Ishikawa (cell line): ENCODE measurements at regions not wholly inside any gene's neighbourhood (a gene's known extent, or its start where the extent isn't known, plus 50 kb on each side); places are given as distances from the start of the nearest gene placed in this dataset.

Source experiments
- CEBPB ChIP-seq: IDR thresholded peaks from 2 replicates; pipeline ENCODE4 v1.6.1; 2012
- CREB1 ChIP-seq: IDR thresholded peaks from 2 replicates; pipeline ENCODE4 v1.6.1; 2012; ENCODE audit warnings: low read depth
- EGR1 ChIP-seq: IDR thresholded peaks from 2 replicates; pipeline ENCODE4 v1.6.1; 2012
- EP300 ChIP-seq: IDR thresholded peaks from 2 replicates; pipeline ENCODE4 v1.6.1; 2012; ENCODE audit warnings: borderline replicate concordance
- FOXM1 ChIP-seq: IDR thresholded peaks from 2 replicates; pipeline ENCODE4 v1.6.1; 2012; ENCODE audit warnings: low read depth, borderline replicate concordance
- MAX ChIP-seq: IDR thresholded peaks from 2 replicates; pipeline ENCODE4 v1.6.1; 2012
- NFIC ChIP-seq: IDR thresholded peaks from 2 replicates; pipeline ENCODE4 v1.6.1; 2012
- RAD21 ChIP-seq: IDR thresholded peaks from 2 replicates; pipeline ENCODE4 v1.6.1; 2012; ENCODE audit warnings: low read depth
- REST ChIP-seq: IDR thresholded peaks from 2 replicates; pipeline ENCODE4 v1.6.1; 2012; ENCODE audit warnings: low read depth, mild to moderate bottlenecking
- TAF1 ChIP-seq: IDR thresholded peaks from 2 replicates; pipeline ENCODE4 v1.6.1; 2012; ENCODE audit warnings: low read depth, mild to moderate bottlenecking
- TCF12 ChIP-seq: IDR thresholded peaks from 2 replicates; pipeline ENCODE4 v1.6.1; 2012; ENCODE audit warnings: low read depth
- TEAD4 ChIP-seq: IDR thresholded peaks from 2 replicates; pipeline ENCODE4 v1.6.1; 2012
- USF1 ChIP-seq: IDR thresholded peaks from 2 replicates; pipeline ENCODE4 v1.6.1; 2012
- YY1 ChIP-seq: IDR thresholded peaks from 2 replicates; pipeline ENCODE4 v1.6.1; 2012; ENCODE audit warnings: low read depth
- ZBTB7A ChIP-seq: IDR thresholded peaks from 2 replicates; pipeline ENCODE4 v1.6.1; 2012; ENCODE audit warnings: low read depth

- TF ChIP-seq EP300, result no peak
- no peak for TF ChIP-seq YY1
These were observed 1049.6 kb downstream of the STIM2 start for GRCh38 chr4:27910227-27910626.

- TF ChIP-seq ZBTB7A (no peak), TEAD4 (no peak), EGR1 (no peak), FOXM1 (no peak), RAD21 (no peak), YY1 (no peak), CREB1 (no peak), TAF1 (no peak), TCF12 (no peak), EP300 (no peak), NFIC (no peak), MAX (no peak), REST (no peak)
These were observed 1050.4 kb downstream of the STIM2 start for GRCh38 chr4:27911047-27911446.

GRCh38 chr4:27913738-27914137 is 1053.1 kb downstream of the STIM2 start:
- TF ChIP-seq REST (no peak), NFIC (no peak), RAD21 (no peak), CREB1 (no peak)

- TF ChIP-seq TCF12, result no peak
- no peak for TF ChIP-seq TEAD4
- no peak for TF ChIP-seq FOXM1
- no peak for TF ChIP-seq USF1
- no peak for TF ChIP-seq NFIC
- TF ChIP-seq EGR1, result no peak
- TF ChIP-seq CEBPB, result no peak
- no peak for TF ChIP-seq YY1
- no peak for TF ChIP-seq RAD21
- TF ChIP-seq REST, result no peak
- no peak for TF ChIP-seq MAX
- TF ChIP-seq CREB1, result no peak
- TF ChIP-seq ZBTB7A, result no peak
- TF ChIP-seq EP300, result no peak
- TF ChIP-seq TAF1, result no peak
These were observed 1055.2 kb downstream of the STIM2 start for GRCh38 chr4:27915822-27916221.

GRCh38 chr4:27916452-27917184 is 1056.0 kb downstream of the STIM2 start:
- no peak for TF ChIP-seq TCF12
- no peak for TF ChIP-seq TEAD4

- no peak for TF ChIP-seq CREB1
These were observed 1056.7 kb downstream of the STIM2 start for GRCh38 chr4:27917381-27917780.
